AG04449 (cell line): ENCODE measurements at regions not wholly inside any gene's neighbourhood (a gene's known extent, or its start where the extent isn't known, plus 50 kb on each side); places are given as distances from the start of the nearest gene placed in this dataset.

Source experiments
- CTCF ChIA-PET: fragments of 350-600 bp; formaldehyde crosslinking; extraction: SDS; loops from one replicate; lab custom pipeline; 2021; ENCODE audit warnings: antibody characterized with exemption; lab: Yijun Ruan, JAX
- POLR2A ChIA-PET: fragments of 400-600, 350-600 bp; formaldehyde crosslinking; extraction: SDS; loops from one replicate; lab custom pipeline; 2020; ENCODE audit warnings: antibody characterized with exemption, inconsistent platforms; lab: Yijun Ruan, JAX
- DNase-seq: peaks from one replicate; pipeline ENCODE4 v3.0.0-alpha.2; 2010; ENCODE audit warnings: low read depth, low spot score
- H3K4me3 ChIP-seq: 2 replicates; pipeline ENCODE4 v1.5.1; 2011; ENCODE audit warnings: low read depth, mild to moderate bottlenecking, control low read depth, low read length
- CTCF ChIP-seq: IDR thresholded peaks from one replicate; pipeline ENCODE4 v1.5.1; 2011; ENCODE audit warnings: mild to moderate bottlenecking, moderate library complexity, low read length, control low read depth, inconsistent platforms; ENCODE audit not compliant: insufficient read depth; ENCODE audit errors: missing control alignments

- no peak overlapping the region for H3K4me3 ChIP-seq
- ChIA-PET POLR2A (no interaction called here), CTCF (no interaction called here)
- no peak for DNase-seq
- no peak for TF ChIP-seq CTCF
These were observed 138.1 kb upstream of the C14orf180 start for GRCh38 chr14:104441275-104442106.

GRCh38 chr14:104442107-104442551 is 137.4 kb upstream of the C14orf180 start:
- ChIA-PET CTCF (no interaction called here), POLR2A (no interaction called here)

GRCh38 chr14:104442631-104443390 is 136.8 kb upstream of the C14orf180 start:
- H3K4me3 ChIP-seq: no peak overlapping the region
- no peak for DNase-seq
- POLR2A ChIA-PET: no interaction called here
- TF ChIP-seq CTCF: no peak
- CTCF ChIA-PET: no interaction called here

More at GRCh38 chr14:104442107-104442551, 137.4 kb upstream of the C14orf180 start:
- no peak overlapping the region for H3K4me3 ChIP-seq
- no peak for TF ChIP-seq CTCF
- DNase-seq: no peak

- POLR2A ChIA-PET: no interaction called here
- no peak for TF ChIP-seq CTCF
- H3K4me3 ChIP-seq: no peak overlapping the region
- CTCF ChIA-PET: no interaction called here
- DNase-seq: no peak
These were observed 136.0 kb upstream of the C14orf180 start for GRCh38 chr14:104443391-104444158.

GRCh38 chr14:104444159-104445030 is 135.2 kb upstream of the C14orf180 start:
- no peak for TF ChIP-seq CTCF
- ChIA-PET CTCF (no interaction called here), POLR2A (no interaction called here)
- H3K4me3 ChIP-seq: no peak overlapping the region
- DNase-seq: no peak
